Hepatocyte (in vitro differentiated cells): ENCODE measurements at regions not wholly inside any gene's neighbourhood (a gene's known extent, or its start where the extent isn't known, plus 50 kb on each side); places are given as distances from the start of the nearest gene placed in this dataset.

Experiments
- DNase-seq: peaks from one replicate; pipeline ENCODE4 v3.0.0-alpha.2; 2016; ENCODE audit warnings: low spot score
- H2AFZ ChIP-seq: fragments of 200-600 bp; sonication (generic); 2 replicates; pipeline ENCODE4 v1.6.0; 2016; ENCODE audit warnings: antibody characterized with exemption, mild to moderate bottlenecking
- H3K27ac ChIP-seq: fragments of 200-600 bp; sonication (generic); 2 replicates; pipeline ENCODE4 v1.5.1; 2016; ENCODE audit warnings: mild to moderate bottlenecking
- H3K27me3 ChIP-seq: fragments of 200-600 bp; sonication (generic); 2 replicates; pipeline ENCODE4 v1.6.1; 2016
- H3K36me3 ChIP-seq: fragments of 200-600 bp; sonication (generic); replicated peaks from 2 replicates; pipeline ENCODE4 v1.5.1; 2016; ENCODE audit warnings: low read depth; ENCODE audit not compliant: insufficient read depth
- H3K4me1 ChIP-seq: fragments of 200-600 bp; sonication (generic); 2 replicates; pipeline ENCODE4 v1.5.1; 2016; ENCODE audit warnings: mild to moderate bottlenecking, moderate library complexity; ENCODE audit not compliant: insufficient read depth
- H3K4me2 ChIP-seq: fragments of 200-600 bp; sonication (generic); 2 replicates; pipeline ENCODE4 v1.6.0; 2016
- H3K4me3 ChIP-seq: fragments of 200-600 bp; sonication (generic); 2 replicates; pipeline ENCODE4 v1.5.1; 2016; ENCODE audit warnings: mild to moderate bottlenecking
- H3K79me2 ChIP-seq: fragments of 200-600 bp; sonication (generic); 2 replicates; pipeline ENCODE4 v1.6.0; 2017; ENCODE audit warnings: mild to moderate bottlenecking
- H3K9me2 ChIP-seq: fragments of 200-600 bp; sonication (generic); replicated peaks from 2 replicates; pipeline ENCODE4 v1.6.0; 2017; ENCODE audit warnings: mild to moderate bottlenecking; ENCODE audit not compliant: insufficient read depth
- H3K9me3 ChIP-seq: fragments of 200-600 bp; sonication (generic); 2 replicates; pipeline ENCODE4 v1.5.1; 2016; ENCODE audit warnings: low read depth, mild to moderate bottlenecking
- H4K20me1 ChIP-seq: fragments of 200-600 bp; sonication (generic); 2 replicates; pipeline ENCODE4 v1.6.0; 2016; ENCODE audit warnings: mild to moderate bottlenecking; ENCODE audit not compliant: insufficient read depth, poor library complexity, severe bottlenecking
- CTCF ChIP-seq: fragments of 200-600 bp; sonication (generic); IDR thresholded peaks from 2 replicates; pipeline ENCODE4 v1.5.1; 2016; ENCODE audit warnings: antibody characterized with exemption, mild to moderate bottlenecking; ENCODE audit not compliant: poor library complexity
- EZH2 ChIP-seq: fragments of 200-600 bp; sonication (generic); IDR thresholded peaks from 2 replicates; pipeline ENCODE4 v1.6.1; 2016; ENCODE audit warnings: antibody characterized with exemption, mild to moderate bottlenecking, borderline replicate concordance
- EZH2phosphoT487 ChIP-seq: fragments of 200-600 bp; sonication (generic); IDR thresholded peaks from one replicate; pipeline ENCODE4 v1.6.1; 2018; ENCODE audit warnings: antibody characterized with exemption, mild to moderate bottlenecking, low read depth, moderate library complexity; ENCODE audit not compliant: unreplicated experiment, severe bottlenecking
- WGBS: methylation state at CpG from one replicate; pipeline ENCODE4 v1.1.6; 2016; ENCODE audit warnings: low lambda C conversion rate; ENCODE audit errors: missing lambda C conversion rate; 5-methylcytosine and 5-hydroxymethylcytosine counted together

DNA sequence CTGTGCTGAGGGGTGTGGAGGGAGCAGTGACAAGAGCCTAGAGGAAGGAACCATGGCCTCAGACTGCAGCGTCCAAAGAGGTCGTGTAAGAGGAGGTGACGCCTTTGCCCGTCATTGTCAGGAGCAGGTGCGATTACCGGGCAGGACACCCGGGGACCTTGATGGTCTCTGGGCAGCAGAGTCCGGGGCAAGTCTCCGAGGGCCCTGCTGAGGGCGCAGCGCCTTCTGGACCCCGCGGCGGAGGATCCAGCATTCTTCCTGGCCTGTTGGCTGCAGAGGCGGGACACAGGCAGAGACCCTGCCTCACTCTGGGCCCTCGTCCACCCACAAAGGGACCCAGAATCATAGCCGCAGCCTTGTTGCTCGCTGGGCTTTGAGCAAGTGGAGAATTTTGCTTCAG, 1168.8 kb downstream of the BRD1 start:
- no peak overlapping the region for H2AFZ ChIP-seq
- H3K27me3 ChIP-seq: no peaks in the 10 kb centered on the region
- DNase-seq: no peak
- no peaks in the 10 kb centered on the region for H3K9me2 ChIP-seq
- no peak overlapping the region for H3K27ac ChIP-seq
- H3K4me2 ChIP-seq: no peak overlapping the region
- TF ChIP-seq EZH2phosphoT487 (no peak), EZH2 (no peak), CTCF (no peak)
- no peaks in the 10 kb centered on the region for H3K79me2 ChIP-seq
- no peaks in the 10 kb centered on the region for H4K20me1 ChIP-seq
- WGBS: 98% methylated on average over 15 of the region's 18 CpGs
- H3K4me3 ChIP-seq: no peak overlapping the region
- H3K36me3 ChIP-seq: no peaks in the 10 kb centered on the region
- H3K9me3 ChIP-seq: no peaks in the 10 kb centered on the region
- H3K4me1 ChIP-seq: no peaks in the 10 kb centered on the region

DNA sequence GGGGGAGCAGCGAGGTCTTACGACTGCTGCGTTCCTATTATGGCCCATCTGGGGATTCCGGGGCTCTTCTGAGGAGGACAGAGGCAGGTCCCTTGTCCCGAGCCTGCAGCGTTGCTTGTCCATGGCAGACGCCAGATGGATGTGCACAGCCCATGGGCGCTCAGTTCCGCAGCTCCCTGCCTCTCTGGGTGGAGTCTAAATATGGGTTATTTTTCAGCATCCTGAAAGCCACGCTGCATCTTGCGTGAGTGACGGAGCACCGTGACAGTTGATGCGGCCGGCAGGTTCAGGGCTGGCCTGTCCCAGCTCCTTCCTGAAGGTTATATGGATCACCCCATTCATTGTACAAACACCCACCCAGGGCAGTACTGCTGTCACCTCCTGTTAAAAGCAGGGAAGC, 1169.4 kb downstream of the BRD1 start:
- Histone ChIP-seq H3K9me2 (no peaks in the 10 kb centered on the region), H4K20me1 (no peaks in the 10 kb centered on the region), H2AFZ (no peak overlapping the region), H3K79me2 (no peaks in the 10 kb centered on the region), H3K4me1 (no peaks in the 10 kb centered on the region), H3K27ac (no peak overlapping the region), H3K4me2 (no peak overlapping the region), H3K36me3 (no peaks in the 10 kb centered on the region), H3K27me3 (no peaks in the 10 kb centered on the region), H3K4me3 (no peak overlapping the region), H3K9me3 (no peaks in the 10 kb centered on the region)
- WGBS: 97% methylated on average over 12 of the region's 15 CpGs
- no peak for DNase-seq
- TF ChIP-seq EZH2: no peak
- no peak for TF ChIP-seq CTCF
- TF ChIP-seq EZH2phosphoT487: no peak

GRCh38 chr22:48654492-48654891, 1173.2 kb downstream of the BRD1 start:
- no peaks in the 10 kb centered on the region for H3K27me3 ChIP-seq
- no peak overlapping the region for H3K4me2 ChIP-seq
- H3K9me3 ChIP-seq: no peaks in the 10 kb centered on the region
- H3K4me1 ChIP-seq: no peaks in the 10 kb centered on the region
- WGBS: 92% methylated on average over 9 of the region's 9 CpGs
- no peak for DNase-seq
- no peak for TF ChIP-seq EZH2
- no peak for TF ChIP-seq EZH2phosphoT487
- TF ChIP-seq CTCF: no peak
- no peak overlapping the region for H2AFZ ChIP-seq
- H3K9me2 ChIP-seq: no peaks in the 10 kb centered on the region
- H3K4me3 ChIP-seq: no peak overlapping the region
- H3K27ac ChIP-seq: no peak overlapping the region
- H3K36me3 ChIP-seq: no peaks in the 10 kb centered on the region
- no peaks in the 10 kb centered on the region for H4K20me1 ChIP-seq
- no peaks in the 10 kb centered on the region for H3K79me2 ChIP-seq

- no peak for TF ChIP-seq EZH2
- TF ChIP-seq EZH2phosphoT487: no peak
- no peak for TF ChIP-seq CTCF
- no peaks in the 10 kb centered on the region for H4K20me1 ChIP-seq
- no peaks in the 10 kb centered on the region for H3K36me3 ChIP-seq
- no peak overlapping the region for H2AFZ ChIP-seq
- H3K4me1 ChIP-seq: no peaks in the 10 kb centered on the region
- WGBS: 81% methylated on average over 17 of the region's 18 CpGs
- no peaks in the 10 kb centered on the region for H3K9me3 ChIP-seq
- no peaks in the 10 kb centered on the region for H3K9me2 ChIP-seq
- H3K27ac ChIP-seq: no peak overlapping the region
- no peaks in the 10 kb centered on the region for H3K27me3 ChIP-seq
- no peaks in the 10 kb centered on the region for H3K79me2 ChIP-seq
- no peak overlapping the region for H3K4me3 ChIP-seq
- DNase-seq: no peak
- no peak overlapping the region for H3K4me2 ChIP-seq
Measured at GRCh38 chr22:48653929-48654328, 1173.7 kb downstream of the BRD1 start.
